ENCODE measurements at regions not wholly inside any gene's neighbourhood (a gene's known extent, or its start where the extent isn't known, plus 50 kb on each side); places are given as distances from the start of the nearest gene placed in this dataset.

DNA sequence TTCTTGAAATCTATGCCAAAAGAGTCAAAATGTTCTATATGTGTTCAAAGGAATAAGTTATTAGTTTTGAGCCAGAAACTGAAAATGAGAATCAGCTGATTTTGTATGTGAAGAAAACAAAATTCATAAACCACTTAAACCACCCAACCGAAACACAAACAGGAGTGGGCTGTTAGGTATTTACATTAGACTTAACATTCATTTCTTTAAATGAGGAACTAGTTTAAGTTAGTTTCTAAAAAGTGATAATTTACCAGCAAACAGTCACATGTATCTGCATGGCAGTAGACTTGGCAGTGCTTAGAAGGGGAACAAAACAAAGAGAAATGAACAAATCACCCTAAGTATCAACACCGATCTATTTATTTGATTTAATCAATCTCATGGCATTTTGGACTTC, 128.0 kb downstream of the GMNC start:
- in situ Hi-C loops (cut with HindIII; ENCODE audit: low pct_unique_long_range_greater_than_20kb, low sequenced_read_pairs) (no loop called here), intact Hi-C loops (cut with micrococcal nuclease; ENCODE audit: unreplicated experiment) (no loop called here)
- H3K4me3 ChIP-seq (ENCODE audit: low read depth in 2 of 2, low read length in 2 of 2) = no peak overlapping the region
- no peak for ATAC-seq
- CTCF ChIA-PET = no interaction called here
- no peak for DNase-seq (ENCODE audit: low read depth, low spot score)
- POLR2A ChIA-PET = no interaction called here
- no TSS peak for BruUV-seq (replicated peaks)
- no peaks in the 10 kb centered on the region for H3K9me3 ChIP-seq (ENCODE audit: control insufficient read depth, insufficient read depth, low read depth, low read length)
- H3K27ac ChIP-seq (ENCODE audit: low read length) = no peak overlapping the region
- TF ChIP-seq SIN3A (IDR thresholded peaks at IDR 0.05; ENCODE audit: borderline replicate concordance, insufficient read depth, low read depth, low read length) (no peak), POLR2AphosphoS5 (IDR thresholded peaks at IDR 0.05; ENCODE audit: low read depth, low read length) (no peak), TCF7L2 (IDR thresholded peaks at IDR 0.05; ENCODE audit: low read depth, low read length) (no peak)
- TF ChIP-seq, protein P1, sequence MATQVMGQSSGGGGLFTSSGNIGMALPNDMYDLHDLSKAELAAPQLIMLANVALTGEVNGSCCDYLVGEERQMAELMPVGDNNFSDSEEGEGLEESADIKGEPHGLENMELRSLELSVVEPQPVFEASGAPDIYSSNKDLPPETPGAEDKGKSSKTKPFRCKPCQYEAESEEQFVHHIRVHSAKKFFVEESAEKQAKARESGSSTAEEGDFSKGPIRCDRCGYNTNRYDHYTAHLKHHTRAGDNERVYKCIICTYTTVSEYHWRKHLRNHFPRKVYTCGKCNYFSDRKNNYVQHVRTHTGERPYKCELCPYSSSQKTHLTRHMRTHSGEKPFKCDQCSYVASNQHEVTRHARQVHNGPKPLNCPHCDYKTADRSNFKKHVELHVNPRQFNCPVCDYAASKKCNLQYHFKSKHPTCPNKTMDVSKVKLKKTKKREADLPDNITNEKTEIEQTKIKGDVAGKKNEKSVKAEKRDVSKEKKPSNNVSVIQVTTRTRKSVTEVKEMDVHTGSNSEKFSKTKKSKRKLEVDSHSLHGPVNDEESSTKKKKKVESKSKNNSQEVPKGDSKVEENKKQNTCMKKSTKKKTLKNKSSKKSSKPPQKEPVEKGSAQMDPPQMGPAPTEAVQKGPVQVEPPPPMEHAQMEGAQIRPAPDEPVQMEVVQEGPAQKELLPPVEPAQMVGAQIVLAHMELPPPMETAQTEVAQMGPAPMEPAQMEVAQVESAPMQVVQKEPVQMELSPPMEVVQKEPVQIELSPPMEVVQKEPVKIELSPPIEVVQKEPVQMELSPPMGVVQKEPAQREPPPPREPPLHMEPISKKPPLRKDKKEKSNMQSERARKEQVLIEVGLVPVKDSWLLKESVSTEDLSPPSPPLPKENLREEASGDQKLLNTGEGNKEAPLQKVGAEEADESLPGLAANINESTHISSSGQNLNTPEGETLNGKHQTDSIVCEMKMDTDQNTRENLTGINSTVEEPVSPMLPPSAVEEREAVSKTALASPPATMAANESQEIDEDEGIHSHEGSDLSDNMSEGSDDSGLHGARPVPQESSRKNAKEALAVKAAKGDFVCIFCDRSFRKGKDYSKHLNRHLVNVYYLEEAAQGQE (IDR thresholded peaks at IDR 0.05; ENCODE audit: insufficient read depth in 1 of 2, low read depth in 2 of 2, low read length in 1 of 2) = no peak
- TF ChIP-seq, protein P2, sequence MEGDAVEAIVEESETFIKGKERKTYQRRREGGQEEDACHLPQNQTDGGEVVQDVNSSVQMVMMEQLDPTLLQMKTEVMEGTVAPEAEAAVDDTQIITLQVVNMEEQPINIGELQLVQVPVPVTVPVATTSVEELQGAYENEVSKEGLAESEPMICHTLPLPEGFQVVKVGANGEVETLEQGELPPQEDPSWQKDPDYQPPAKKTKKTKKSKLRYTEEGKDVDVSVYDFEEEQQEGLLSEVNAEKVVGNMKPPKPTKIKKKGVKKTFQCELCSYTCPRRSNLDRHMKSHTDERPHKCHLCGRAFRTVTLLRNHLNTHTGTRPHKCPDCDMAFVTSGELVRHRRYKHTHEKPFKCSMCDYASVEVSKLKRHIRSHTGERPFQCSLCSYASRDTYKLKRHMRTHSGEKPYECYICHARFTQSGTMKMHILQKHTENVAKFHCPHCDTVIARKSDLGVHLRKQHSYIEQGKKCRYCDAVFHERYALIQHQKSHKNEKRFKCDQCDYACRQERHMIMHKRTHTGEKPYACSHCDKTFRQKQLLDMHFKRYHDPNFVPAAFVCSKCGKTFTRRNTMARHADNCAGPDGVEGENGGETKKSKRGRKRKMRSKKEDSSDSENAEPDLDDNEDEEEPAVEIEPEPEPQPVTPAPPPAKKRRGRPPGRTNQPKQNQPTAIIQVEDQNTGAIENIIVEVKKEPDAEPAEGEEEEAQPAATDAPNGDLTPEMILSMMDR (IDR thresholded peaks at IDR 0.05) = no peak
- H3K4me1 ChIP-seq (ENCODE audit: control insufficient read depth, insufficient read depth, low read length) = no peaks in the 10 kb centered on the region
- no peaks in the 10 kb centered on the region for H3K36me3 ChIP-seq (ENCODE audit: control insufficient read depth, insufficient read depth, low read length)
- no peaks in the 10 kb centered on the region for H3K27me3 ChIP-seq (ENCODE audit: control insufficient read depth, insufficient read depth, low read length)

DNA sequence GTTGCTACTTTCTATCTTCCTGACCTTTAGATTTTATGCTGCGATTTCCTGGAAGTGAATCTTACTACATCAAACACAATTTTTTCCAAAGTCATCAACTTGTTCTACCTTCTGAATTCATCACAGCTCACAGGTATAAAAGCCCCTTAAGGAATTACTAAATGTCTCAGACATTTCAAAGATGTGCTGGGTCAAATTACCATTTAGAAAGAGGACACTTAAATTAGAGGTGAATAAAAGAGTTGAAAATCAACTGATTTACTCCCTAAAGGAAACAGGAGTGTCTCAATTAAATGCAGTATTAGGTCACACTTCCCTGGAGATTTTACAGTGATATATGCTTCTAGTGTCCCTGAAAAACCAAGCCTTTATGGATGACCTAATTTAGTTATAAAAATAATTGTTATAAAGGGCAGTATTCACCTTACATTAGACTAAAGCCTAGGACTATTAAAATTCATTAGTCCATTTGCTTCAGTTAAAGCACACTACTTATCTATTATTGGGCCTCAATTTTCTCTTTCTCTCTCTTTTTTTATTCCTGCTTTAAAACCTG, 128.8 kb downstream of the GMNC start:
- no peak overlapping the region for H3K4me3 ChIP-seq (ENCODE audit: low read depth in 2 of 2, low read length in 2 of 2)
- DNase-seq (ENCODE audit: low read depth, low spot score) = no peak
- no peaks in the 10 kb centered on the region; the same call in 1 of the 2 replicates for H3K36me3 ChIP-seq (ENCODE audit: control insufficient read depth, insufficient read depth, low read length)
- H3K27ac ChIP-seq (ENCODE audit: low read length) = no peak overlapping the region
- TF ChIP-seq, protein P2 (IDR thresholded peaks at IDR 0.05) = no peak
- TF ChIP-seq POLR2AphosphoS5 (IDR thresholded peaks at IDR 0.05; ENCODE audit: low read depth, low read length) (no peak), TCF7L2 (IDR thresholded peaks at IDR 0.05; ENCODE audit: low read depth, low read length) (no peak), SIN3A (IDR thresholded peaks at IDR 0.05; ENCODE audit: borderline replicate concordance, insufficient read depth, low read depth, low read length) (no peak)
- TF ChIP-seq, protein P1 (IDR thresholded peaks at IDR 0.05; ENCODE audit: insufficient read depth in 1 of 2, low read depth in 2 of 2, low read length in 1 of 2) = no peak
- no peak for ATAC-seq
- no TSS peak for BruUV-seq (replicated peaks)
- no peaks in the 10 kb centered on the region for H3K4me1 ChIP-seq (ENCODE audit: control insufficient read depth, insufficient read depth, low read length)
- in situ Hi-C loops (cut with HindIII; ENCODE audit: low pct_unique_long_range_greater_than_20kb, low sequenced_read_pairs) (no loop called here), intact Hi-C loops (cut with micrococcal nuclease; ENCODE audit: unreplicated experiment) (no loop called here)
- no peaks in the 10 kb centered on the region for H3K27me3 ChIP-seq (ENCODE audit: control insufficient read depth, insufficient read depth, low read length)
- CTCF ChIA-PET = no interaction called here
- POLR2A ChIA-PET = no interaction called here
- H3K9me3 ChIP-seq (ENCODE audit: control insufficient read depth, insufficient read depth, low read depth, low read length) = no peaks in the 10 kb centered on the region

All from Panc1 (cell line).